KMS-11 (cell line): ENCODE measurements at regions not wholly inside any gene's neighbourhood (a gene's known extent, or its start where the extent isn't known, plus 50 kb on each side); places are given as distances from the start of the nearest gene placed in this dataset.

Experiments used
- H2AFZ ChIP-seq: fragments of 200-600 bp; sonication (generic); 2 replicates; pipeline ENCODE4 v1.6.1; 2016; ENCODE audit warnings: antibody characterized with exemption, mixed run types, low read depth
- H3K27ac ChIP-seq: fragments of 200-600 bp; sonication (generic); 2 replicates; pipeline ENCODE4 v1.6.1; 2016; ENCODE audit warnings: mild to moderate bottlenecking, mixed run types
- H3K27me3 ChIP-seq: fragments of 200-600 bp; sonication (generic); 2 replicates; pipeline ENCODE4 v1.6.1; 2017; ENCODE audit warnings: mild to moderate bottlenecking, low read depth, mixed run types, moderate library complexity; ENCODE audit not compliant: insufficient read depth
- H3K36me3 ChIP-seq: fragments of 200-600 bp; sonication (generic); 2 replicates; pipeline ENCODE4 v1.6.1; 2017; ENCODE audit warnings: mild to moderate bottlenecking, mixed run types; ENCODE audit not compliant: insufficient read depth
- H3K4me1 ChIP-seq: fragments of 200-600 bp; sonication (generic); 2 replicates; pipeline ENCODE4 v1.6.1; 2016; ENCODE audit warnings: mild to moderate bottlenecking, low read depth, mixed run types; ENCODE audit not compliant: poor library complexity, severe bottlenecking
- H3K4me2 ChIP-seq: fragments of 200-600 bp; sonication (generic); 2 replicates; pipeline ENCODE4 v1.7.0; 2016; ENCODE audit warnings: mild to moderate bottlenecking, mixed run types
- H3K4me3 ChIP-seq: fragments of 200-600 bp; sonication (generic); IDR thresholded peaks from 2 replicates; pipeline ENCODE4 v1.6.1; 2017; ENCODE audit warnings: low read depth, low read length, mixed read lengths; ENCODE audit not compliant: insufficient read depth
- H3K79me2 ChIP-seq: fragments of 200-600 bp; sonication (generic); 2 replicates; pipeline ENCODE4 v1.6.1; 2016; ENCODE audit warnings: low read depth, mixed run types; ENCODE audit not compliant: insufficient read depth
- H3K9ac ChIP-seq: fragments of 200-600 bp; sonication (generic); 2 replicates; pipeline ENCODE4 v1.6.1; 2016; ENCODE audit warnings: mild to moderate bottlenecking, mixed run types
- H4K20me1 ChIP-seq: fragments of 200-600 bp; sonication (generic); 2 replicates; pipeline ENCODE4 v1.6.1; 2016; ENCODE audit warnings: mild to moderate bottlenecking, mixed run types; ENCODE audit not compliant: insufficient read depth
- CTCF ChIP-seq: fragments of 200-600 bp; sonication (generic); conservative IDR thresholded peaks from 2 replicates; pipeline ENCODE4 v1.6.1; 2017; ENCODE audit warnings: low read depth, mild to moderate bottlenecking, antibody characterized with exemption, low read length, moderate library complexity, mixed read lengths

DNA sequence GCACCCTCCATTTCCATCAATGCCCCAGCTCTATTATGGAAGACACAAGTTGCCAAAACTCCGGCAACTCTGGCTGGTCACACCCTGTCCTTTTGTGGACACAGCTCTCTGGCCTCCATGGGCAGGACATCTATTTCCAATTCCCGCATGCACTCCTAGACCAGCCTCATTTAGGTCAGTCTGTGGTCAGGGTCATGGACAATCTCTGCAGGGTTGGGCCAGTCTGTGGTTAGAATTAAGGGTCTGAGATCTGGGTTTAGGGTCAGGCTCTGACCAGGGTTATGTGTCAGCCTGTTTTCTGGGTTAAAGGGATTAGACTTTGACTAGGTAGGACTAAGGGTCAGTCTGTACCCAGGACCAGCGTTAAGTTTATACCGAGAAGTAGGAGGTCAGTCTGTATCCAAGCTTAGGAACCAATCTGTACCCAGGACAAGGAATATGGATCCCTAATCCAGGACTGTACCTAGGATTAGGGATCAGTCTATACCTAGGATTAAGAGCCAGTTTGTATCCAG lies 82.4 kb downstream of the VEGFA start:
- H3K36me3 ChIP-seq = no peaks in the 10 kb centered on the region
- TF ChIP-seq CTCF = no peak
- no peak overlapping the region for H3K4me2 ChIP-seq
- peaks cover 22% of the 10 kb centered on the region for H3K4me1 ChIP-seq
- H3K27ac ChIP-seq = no peak overlapping the region
- H3K4me3 ChIP-seq = no peak overlapping the region
- H3K27me3 ChIP-seq = no peaks in the 10 kb centered on the region
- no peak overlapping the region for H2AFZ ChIP-seq
- no peak overlapping the region for H3K9ac ChIP-seq
- H4K20me1 ChIP-seq = no peaks in the 10 kb centered on the region
- no peaks in the 10 kb centered on the region for H3K79me2 ChIP-seq

DNA sequence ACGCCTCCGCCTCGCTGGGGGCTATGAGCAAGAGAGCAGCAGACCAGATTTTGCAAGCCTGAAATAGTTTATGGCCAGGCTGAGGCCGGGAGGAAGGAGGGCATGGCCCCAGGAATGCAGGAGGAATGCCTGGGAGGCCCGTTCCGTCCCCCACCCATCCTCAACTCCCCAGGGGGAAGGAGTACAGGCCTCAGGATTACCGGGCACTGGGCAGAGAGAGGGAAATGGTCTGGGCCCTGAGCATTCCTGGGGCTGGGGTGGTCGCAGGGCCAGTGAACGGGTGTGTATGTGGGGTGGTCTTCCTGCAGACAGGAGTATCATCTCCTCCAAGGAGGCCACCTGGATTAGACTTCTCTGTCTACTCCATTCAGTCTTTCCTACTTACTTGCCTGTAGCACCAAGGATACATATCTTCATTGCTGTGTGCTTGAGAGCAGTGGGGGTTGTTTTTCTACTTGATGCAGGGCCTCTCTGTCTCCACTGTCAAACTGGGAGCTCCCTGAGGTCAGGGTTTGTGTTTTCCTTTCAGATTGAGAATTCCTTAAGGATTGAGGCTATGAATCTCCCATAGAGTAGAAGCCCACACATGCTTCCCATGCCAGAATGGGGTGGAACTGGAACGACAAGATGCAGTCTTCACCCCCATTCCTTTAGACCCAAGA lies 81.3 kb downstream of the VEGFA start:
- no peaks in the 10 kb centered on the region for H3K36me3 ChIP-seq
- peaks cover 27% of the 10 kb centered on the region for H3K4me1 ChIP-seq
- TF ChIP-seq CTCF = no peak
- H3K79me2 ChIP-seq = no peaks in the 10 kb centered on the region
- no peak overlapping the region for H3K4me2 ChIP-seq
- no peaks in the 10 kb centered on the region for H3K27me3 ChIP-seq
- H3K9ac ChIP-seq = no peak overlapping the region
- no peak overlapping the region for H3K27ac ChIP-seq
- no peaks in the 10 kb centered on the region for H4K20me1 ChIP-seq
- H3K4me3 ChIP-seq = no peak overlapping the region
- no peak overlapping the region for H2AFZ ChIP-seq

DNA sequence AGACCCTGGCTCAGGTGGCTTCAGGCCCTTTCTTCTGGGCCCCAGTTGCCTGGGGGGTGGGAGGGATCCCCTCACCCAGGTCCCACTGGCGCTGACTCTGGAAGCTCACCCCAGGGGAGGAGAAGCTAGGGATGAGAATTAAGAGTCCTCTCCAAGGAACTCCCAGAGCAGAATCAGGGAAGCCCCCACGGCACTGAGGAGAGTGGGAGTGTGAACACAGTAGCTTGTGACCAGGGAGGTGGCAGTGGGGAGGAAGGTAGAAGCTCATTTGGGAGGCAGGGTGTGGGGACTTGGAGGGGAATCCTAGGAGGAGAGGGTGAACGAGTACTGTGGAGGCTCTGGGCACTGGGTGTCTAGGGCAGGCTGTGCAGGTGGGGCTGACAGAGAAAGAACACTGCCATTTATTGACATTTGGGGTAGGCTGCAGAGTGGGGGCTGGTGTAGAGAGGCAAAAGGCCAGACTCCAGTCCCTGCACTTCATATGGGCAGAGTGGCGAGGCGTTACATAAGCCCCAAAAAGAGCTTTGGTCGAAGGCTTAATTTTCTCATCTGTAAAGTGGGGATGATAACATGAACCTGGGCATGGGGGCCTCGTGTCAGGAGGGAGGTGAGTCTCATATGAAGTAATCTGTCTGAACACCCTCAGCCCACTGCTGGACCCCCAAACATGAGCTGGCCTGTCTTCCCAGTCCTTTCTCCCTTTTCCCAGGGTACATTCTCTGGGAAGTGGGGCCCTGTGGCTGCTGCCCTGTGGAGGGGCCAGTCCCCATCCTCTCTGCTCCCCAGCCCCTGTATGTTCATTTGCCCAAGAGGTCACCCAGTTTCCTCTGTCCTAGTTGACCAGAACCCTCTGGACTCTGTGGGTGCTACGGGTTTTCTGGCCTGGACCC lies 80.5 kb downstream of the VEGFA start:
- no peak overlapping the region for H3K4me3 ChIP-seq
- no peak overlapping the region for H2AFZ ChIP-seq
- H3K4me2 ChIP-seq = no peak overlapping the region
- no peaks in the 10 kb centered on the region for H3K36me3 ChIP-seq
- no peaks in the 10 kb centered on the region for H3K27me3 ChIP-seq
- H4K20me1 ChIP-seq = no peaks in the 10 kb centered on the region
- no peak overlapping the region for H3K27ac ChIP-seq
- no peak overlapping the region for H3K9ac ChIP-seq
- peaks cover 27% of the 10 kb centered on the region for H3K4me1 ChIP-seq
- H3K79me2 ChIP-seq = no peaks in the 10 kb centered on the region
- TF ChIP-seq CTCF = no peak

DNA sequence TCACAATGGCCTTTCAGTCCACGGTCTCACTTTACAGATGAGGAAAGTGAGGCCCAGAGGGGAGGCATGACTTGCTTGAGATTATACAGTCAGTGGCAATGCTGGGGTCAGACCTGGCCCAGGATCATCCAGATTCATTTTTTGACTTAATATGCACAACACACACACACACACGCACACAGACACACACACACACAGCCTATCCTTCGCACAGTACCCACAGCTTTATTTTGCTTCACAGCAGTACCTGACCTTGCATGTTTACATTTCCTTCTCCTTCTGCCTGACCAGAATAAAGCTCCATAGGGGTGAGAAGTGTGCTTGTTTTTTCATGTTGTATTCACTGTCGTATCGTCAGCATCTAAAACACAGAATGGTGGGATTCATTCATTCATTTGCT lies 79.8 kb downstream of the VEGFA start:
- Histone ChIP-seq H3K27ac (no peak overlapping the region), H4K20me1 (no peaks in the 10 kb centered on the region), H3K36me3 (no peaks in the 10 kb centered on the region), H3K4me1 (peaks cover 27% of the 10 kb centered on the region), H3K79me2 (no peaks in the 10 kb centered on the region), H3K27me3 (no peaks in the 10 kb centered on the region), H3K9ac (no peak overlapping the region), H3K4me3 (no peak overlapping the region), H2AFZ (no peak overlapping the region), H3K4me2 (no peak overlapping the region)
- TF ChIP-seq CTCF = no peak
